ENCODE measurements at regions not wholly inside any gene's neighbourhood (a gene's known extent, or its start where the extent isn't known, plus 50 kb on each side); places are given as distances from the start of the nearest gene placed in this dataset.

DNA sequence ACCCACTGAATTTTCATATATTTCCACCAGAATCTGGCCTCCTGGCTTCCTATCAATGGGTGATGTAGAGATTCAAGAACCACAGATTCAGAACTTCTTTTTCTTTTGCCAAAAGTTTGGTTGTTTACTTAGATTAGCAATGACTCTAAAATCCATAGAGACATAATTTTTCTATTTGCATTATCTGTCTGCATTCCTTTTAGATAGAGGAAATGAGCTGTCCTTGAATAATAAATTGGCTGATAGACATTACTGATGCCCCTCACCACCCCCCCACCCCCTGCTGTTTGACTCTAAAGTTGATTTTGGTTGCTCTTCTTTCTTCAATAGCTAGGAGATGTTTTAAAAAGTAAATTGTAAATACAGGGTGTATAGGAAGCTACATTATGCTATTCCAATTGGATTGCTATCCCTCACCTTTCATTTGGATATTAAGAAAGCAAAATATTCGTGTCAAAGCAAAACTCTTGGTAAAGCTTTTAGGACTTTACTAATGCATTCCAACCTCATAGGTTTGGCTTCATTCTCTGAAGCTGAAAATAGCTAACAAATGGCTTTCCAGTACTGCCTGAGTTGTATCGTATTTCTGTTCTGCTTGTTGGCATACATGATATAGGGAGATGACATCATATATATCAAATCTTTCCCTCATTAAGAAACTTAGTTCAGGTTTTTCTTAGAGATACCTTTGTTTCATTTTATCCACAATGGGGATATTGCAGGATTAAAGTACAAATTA is 606.0 kb downstream of the ARL4A start:
- DNase-seq (ENCODE audit: low spot score) = no peak

DNA sequence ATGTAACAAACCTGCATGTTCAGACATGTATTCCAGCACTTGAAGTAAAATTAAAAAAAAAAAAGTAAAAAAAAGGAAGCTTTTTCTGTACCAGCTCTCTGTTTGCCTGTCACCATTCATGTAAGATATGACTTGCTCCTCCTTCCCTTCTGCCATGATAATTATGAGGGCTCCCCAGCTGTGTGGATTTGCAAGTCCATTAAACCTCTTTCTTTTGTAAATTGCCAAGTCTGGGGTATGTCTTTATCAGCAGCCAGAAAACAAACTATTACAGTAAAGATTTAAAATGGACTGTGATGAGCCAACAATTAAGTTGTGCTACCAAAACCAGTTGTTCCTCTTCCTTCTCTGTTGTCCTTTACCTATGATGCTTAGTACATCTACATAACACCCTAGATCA is 619.6 kb downstream of the ARL4A start:
- no peak for DNase-seq (ENCODE audit: low spot score)

DNA sequence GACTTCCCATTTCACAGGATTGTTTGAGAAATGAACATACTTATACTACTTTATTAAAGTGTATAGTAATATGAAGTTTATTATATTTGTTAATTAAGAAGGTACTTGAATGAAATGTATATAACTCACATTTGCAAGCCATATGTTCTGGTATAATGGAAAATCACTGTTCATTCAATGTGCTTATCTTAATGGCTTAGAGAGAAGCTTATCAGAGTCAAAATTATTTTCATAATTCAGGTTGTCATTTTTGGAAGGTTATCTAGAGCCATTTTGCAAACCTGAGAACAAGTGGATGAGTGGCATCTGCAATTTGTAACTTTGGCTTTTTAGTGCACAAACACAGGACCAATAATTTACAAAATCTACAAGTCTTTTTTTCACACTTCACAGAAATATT is 621.0 kb downstream of the ARL4A start:
- DNase-seq (ENCODE audit: low spot score) = no peak

DNA sequence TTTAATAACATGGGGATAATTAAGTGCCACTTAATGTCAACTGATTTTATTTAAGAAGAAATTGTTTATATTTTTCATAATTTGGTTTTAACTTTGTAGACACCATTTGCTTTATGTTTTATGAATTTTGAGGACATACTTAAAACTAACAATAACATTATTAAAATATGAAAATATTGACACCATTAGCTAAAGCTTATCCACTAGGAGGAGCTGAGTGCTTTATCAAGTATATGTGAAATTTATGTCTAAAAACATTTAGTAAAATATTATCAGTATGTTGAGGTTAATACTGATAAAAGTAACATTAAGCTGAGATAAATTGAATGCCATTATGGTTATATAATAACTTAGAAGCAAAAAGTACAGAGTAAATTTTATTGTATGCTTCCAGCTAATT is 622.1 kb downstream of the ARL4A start:
- no peak for DNase-seq (ENCODE audit: low spot score)

DNA sequence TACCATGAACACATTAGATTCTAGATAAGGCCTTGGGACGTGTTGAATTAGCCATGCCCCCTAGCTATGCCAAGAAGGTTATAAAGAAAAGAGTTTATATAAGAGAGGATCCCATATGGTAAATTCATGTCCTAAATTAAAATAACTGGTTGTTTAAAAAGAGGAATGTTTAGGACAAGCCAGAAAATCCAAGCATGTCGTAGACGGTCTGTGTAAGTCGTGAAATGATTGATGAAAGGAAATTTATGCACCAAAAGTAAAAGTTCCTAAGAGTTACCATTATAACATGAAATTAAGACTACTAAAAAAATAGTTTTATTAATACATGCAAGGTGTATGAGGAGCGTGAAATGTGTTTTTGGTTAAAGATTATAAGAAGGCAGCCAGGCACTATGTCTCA is 624.9 kb downstream of the ARL4A start:
- no peak for DNase-seq (ENCODE audit: low spot score)

DNA sequence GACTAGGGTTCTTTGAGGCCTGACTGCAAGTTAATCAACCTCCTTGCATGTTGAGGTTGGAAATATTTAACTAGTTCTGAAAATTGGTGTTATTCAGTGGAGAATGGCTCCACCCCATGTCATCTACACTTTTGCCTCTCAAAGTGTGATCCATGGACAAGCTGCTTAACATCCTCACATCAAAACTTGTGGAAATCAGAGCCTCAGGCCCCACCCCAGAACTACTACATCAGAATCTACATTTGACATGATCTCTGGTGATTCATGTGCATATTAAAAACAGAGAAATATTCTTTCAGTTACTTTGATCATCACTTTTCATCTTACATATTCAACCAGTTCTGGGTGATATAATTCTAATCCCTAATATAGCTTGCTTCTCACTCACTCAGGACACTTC is 632.9 kb downstream of the ARL4A start:
- no peak for DNase-seq (ENCODE audit: low spot score)

DNA sequence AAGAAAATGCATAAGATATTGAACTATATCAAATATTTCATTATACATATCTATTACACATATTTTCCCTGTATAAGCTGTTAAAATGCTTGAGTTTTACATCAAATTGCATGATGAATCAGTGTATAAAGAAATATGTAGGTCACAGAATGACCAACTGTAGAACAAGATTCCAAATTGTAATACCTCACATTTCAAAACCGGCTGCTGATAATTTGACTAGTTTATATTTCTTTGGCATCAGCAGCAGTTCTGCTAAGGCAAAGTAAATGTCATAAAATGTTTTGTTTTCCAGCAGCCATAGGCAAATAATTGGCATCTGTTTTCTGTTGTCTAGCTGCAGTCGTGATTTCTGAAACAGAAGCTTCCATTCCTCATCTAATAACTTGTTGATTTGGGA is 633.9 kb downstream of the ARL4A start:
- no peak for DNase-seq (ENCODE audit: low spot score)

DNA sequence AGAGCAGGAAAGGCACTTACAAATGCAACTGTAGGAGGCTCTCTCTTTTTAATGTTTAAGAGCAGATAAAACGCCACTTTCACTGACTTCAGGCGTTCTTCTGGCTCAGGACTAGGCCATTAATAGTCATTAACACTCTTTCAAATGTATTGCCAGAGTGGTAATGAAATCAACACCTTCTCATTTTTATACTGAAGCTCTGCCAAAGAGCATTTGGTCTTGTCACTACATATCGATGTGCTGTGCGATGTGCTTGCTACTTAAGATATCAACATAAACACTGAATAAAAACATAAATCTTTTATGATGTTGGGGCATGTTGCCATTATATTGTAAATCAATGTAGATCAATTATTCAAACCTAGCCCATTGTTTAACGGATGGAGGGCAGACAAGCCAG is 634.7 kb downstream of the ARL4A start:
- DNase-seq (ENCODE audit: low spot score) = no peak

DNA sequence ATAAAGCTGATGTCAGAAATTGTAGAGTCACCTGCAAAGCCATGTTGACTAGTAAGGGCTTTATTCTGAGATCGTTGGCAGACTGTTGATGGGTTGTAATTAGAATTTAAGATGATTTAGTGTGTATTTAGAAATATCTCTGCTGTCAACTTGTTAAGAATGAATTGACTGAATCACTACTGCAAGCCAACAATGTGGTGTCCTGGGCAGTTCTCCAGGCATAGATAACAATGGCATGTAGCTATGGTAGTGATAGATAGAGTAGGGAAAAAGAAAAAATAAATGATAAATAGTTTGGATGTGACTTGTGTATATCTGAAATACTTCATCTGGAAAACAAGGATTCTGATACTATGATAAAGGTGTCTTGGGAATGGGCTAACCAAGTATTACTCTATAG is 640.2 kb downstream of the ARL4A start:
- DNase-seq (ENCODE audit: low spot score) = no peak

DNA sequence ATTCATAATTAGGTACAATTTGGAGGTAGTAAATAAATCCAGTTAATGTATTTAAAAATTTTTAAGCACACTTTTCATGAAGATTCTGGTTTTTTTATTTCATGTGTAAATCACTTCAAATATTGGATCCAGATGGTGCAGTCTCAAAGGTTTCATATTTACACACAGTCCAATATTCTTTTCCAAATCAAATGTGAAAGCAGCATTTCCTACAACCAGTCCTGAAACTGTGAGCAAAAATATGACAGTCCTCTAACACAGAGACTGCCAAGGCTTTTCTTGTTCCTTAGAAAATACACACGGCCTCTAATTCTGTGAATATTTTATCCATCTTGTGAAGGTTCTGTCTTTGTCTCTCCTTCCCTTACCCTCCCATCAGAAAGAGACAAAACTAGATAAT is 645.9 kb downstream of the ARL4A start:
- no peak for DNase-seq (ENCODE audit: low spot score)

DNA sequence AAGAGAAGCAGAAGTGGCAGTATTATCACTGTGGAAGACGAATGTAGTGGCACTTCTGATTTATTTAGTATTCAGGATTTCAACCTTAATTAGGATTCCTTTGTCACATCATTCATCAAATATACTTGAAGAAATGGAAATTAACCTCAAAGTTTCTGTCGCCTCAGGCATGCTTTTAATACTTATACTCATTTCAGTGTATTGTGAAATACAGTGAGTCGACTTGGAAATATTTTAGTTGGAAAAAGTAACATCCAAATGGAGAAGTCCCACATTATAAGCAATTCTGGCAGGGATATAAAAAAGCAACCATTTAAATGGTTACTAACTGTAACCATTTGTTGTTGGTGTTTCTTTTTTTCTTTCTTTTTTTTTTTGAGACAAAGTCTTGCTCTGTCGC is 648.8 kb downstream of the ARL4A start:
- DNase-seq (ENCODE audit: low spot score) = no peak

DNA sequence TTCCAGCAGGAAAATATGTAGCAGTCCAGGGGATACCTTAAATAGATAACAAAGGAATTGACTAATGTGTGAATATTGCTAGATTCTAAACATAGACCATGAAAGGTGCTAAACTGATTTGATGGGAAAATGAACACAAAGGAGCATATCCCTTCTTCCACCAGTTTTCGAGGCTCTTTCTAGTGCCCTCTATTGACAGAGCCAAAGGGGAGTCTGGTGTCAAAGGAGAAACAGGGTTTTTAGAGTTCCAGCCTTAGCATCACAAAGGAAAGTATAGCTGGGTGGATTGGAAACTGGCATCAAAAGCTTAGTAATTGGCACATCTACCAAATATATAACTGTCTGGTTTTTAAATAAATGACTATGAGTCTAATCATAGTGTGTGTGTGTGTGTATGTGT is 636.8 kb downstream of the ETV1 start:
- DNase-seq (ENCODE audit: low spot score) = no peak

DNA sequence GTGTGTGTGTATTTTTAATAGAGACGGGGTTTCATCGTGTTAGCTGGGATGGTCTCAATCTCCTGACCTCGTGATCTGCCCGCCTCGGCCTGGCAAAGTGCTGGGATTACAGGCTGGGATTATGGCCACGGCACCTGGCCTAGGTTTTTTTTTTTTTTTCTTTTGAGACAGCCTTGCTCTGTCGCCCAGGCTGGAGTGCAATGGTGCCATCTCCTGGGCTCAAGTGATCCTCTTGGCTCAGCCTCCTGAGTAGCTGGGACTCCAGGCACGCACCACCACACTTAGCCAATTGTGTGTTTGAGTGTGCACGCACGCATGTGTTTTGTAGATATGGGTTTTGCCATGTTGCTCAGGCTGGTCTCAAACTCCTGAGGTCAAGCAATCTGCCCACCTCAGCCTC is 629.8 kb downstream of the ETV1 start:
- DNase-seq (ENCODE audit: low spot score) = no peak

DNA sequence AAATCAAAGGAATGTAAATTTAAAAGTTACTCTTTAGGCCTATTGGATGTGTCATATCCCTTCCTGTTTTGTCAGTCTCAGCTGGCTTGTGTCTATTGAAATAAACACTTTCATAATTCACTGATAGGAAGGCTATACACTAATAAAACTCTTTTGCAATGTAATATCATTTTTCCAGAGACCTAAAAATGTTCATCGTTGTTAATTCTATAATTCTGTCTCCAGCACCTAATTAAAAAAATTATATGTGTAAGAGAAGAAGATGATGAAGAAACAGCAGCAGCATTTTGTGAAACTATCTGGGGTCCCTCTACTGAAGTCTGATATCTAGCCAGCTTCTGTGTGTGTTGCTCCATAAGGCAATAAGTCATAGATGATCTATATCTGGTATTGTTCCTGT is 602.7 kb downstream of the ETV1 start:
- DNase-seq (ENCODE audit: low spot score) = no peak

DNA sequence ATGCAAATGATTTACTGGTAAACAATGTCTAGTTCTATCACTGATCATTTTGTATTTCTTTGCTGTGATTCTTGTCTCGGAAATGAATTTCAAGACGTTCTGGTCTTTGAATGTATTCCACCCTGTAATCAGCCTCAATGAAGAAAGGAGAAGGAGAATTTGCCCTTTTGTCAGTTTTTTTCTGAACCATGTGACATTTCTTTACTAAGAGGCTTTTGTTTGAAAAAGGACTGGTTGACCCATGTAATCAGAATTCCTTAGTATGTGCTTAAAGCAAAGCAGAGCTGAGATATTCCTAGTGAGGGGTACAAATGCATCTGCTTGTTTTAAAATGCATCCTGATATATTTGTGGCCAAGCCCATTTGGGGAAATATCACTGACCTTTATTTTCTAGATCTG is 581.6 kb downstream of the ETV1 start:
- DNase-seq (ENCODE audit: low spot score) = peak; percentile 5

DNA sequence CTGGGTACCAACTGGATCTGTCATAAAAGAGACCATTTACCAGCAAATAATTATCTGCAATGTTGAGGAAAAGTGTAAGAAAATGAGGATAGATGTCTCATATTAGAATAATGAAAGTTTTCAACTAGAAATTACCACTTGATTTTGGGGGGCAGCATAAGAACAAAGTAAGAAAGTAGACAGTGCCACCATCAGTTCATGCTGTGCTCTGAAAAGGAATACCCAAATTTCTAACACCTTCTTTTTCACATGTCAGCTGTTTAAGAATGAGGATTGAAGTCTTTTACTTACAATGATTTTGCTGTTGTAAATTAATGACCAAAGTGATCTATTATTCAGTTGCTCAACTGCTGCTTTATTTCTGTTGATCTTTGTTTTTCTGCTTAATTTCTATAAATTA is 578.3 kb downstream of the ETV1 start:
- no peak for DNase-seq (ENCODE audit: low spot score)

DNA sequence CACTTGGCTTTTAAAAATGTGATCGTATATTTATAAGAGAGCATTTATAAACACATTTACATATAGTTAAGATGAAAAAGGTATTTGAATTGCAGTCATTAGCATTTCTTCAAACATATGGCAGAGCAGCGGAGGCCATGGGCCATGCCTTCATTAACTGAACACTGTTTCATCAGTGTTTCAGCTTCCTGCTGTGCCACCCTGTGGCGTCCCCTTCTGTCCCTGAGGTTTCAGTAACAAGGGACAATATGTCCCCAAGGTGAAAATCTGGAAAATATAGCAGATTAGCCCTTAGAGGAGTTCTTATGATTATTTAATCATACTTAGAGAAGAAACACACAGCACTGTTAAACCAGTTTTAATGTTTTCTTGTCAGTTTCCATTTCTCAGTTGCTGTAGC is 577.8 kb downstream of the ETV1 start:
- no peak for DNase-seq (ENCODE audit: low spot score)

DNA sequence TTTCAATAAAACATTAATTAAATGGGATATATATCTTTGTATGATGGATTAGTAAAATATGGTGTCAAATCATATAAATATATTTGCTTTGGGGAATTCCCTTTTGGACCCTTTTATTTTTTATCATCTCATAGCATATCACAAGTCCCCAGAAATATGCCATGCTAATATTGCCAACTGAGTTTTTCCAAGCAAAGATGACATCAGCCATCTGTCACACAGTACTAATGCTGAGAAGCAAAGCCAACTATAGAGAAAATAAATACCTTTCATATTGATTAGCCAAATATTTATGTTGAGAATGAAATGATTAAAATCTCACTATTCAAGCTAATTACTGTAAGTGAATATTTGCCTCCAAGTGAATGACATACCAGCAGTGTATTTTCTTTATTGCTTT is 575.3 kb downstream of the ETV1 start:
- no peak for DNase-seq (ENCODE audit: low spot score)

DNA sequence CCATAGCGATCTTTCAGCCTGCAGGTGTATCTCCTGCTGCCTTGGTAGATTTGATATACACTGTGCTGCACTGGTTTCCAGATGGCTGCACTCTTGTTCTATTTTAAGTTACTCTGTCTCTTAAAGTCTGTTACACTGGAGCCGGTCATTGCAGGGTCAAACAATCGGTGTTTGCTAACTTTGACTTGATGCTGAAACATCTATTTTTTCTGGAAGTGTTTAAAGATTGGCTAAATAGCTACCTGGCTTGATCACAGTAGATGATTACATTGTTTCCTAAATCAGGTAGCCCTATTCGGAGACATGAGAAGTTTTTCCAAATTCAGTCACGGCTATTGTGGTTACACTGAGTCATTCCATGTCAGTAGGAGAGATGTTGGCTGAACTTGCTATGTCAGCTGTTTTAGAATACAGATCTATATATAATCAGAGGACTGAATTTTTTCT is 574.8 kb downstream of the ETV1 start:
- no peak for DNase-seq (ENCODE audit: low spot score)

DNA sequence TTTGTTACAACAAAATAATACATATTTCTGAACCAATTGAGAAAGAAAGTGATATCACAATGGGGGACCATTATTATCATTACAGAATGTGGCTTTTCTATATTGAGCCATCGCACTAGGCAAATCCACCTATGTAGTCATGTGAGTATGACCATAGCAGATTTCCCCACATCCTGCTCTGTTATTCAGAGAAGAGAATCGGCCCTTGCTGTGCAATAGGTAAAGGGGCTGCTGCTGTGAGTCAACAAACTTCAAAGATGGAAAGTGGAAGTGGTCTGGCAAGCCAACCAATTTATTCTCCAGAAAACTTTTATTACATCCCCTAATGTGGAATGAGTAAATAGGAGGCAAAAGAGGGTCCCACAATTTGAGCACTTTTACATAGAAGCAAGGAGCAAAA is 573.4 kb downstream of the ETV1 start:
- DNase-seq (ENCODE audit: low spot score) = no peak

DNA sequence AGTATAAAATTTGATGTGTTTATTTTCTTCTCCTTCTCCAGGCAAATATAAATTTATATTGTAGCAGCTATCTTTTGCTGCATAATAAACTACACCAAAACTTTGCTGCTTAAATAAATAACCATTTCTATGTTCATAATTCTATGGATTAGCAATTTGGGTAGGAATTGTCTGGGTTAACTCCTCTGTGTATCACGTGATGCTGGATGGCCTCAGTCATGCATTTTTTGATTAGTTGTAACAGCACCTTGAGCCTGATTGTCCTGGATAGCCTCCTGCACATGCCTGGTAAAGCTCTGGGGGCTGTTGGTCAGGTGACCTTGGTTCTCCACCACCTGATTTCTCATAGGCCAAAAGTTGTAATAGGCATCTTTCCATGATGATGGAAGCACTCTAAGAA is 572.9 kb downstream of the ETV1 start:
- DNase-seq (ENCODE audit: low spot score) = no peak

DNA sequence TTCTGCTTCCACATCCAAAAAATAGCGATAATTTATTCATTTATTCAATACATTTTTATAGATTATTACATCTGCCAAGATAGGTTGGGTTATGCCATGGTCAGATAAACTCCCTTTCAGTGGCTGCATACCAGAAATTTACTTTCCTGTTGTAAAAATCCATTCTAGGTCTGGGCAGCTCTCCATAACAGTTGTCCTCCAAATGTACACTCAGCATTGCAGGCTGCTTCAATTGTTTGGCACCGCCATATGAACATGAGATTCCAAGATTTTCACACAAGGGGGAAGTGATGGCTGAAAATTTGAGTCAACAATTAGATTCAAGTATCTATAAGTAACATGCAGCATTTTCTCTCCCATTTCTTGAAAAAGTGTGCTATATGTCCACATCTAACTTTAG is 568.7 kb downstream of the ETV1 start:
- no peak for DNase-seq (ENCODE audit: low spot score)

DNA sequence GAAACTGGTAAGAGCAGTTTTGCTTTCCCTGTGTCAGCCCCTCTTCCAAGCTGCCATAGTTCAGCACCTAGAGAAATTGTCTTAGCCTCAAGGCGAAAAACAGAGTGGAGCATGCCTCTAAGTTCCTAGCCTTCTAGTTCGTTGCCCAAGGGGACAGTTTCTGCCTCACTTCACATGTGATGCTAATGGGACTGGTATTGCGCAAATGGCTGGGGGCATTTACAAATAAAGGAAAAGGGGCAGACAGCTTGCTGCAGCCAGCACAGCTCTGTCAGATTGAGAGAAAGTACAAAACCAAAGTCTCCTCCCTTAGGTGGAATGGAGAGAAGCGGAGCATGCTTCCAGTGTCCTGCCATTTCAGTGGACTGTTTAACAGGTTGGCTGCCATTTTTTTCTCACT is 567.7 kb downstream of the ETV1 start:
- DNase-seq (ENCODE audit: low spot score) = no peak

DNA sequence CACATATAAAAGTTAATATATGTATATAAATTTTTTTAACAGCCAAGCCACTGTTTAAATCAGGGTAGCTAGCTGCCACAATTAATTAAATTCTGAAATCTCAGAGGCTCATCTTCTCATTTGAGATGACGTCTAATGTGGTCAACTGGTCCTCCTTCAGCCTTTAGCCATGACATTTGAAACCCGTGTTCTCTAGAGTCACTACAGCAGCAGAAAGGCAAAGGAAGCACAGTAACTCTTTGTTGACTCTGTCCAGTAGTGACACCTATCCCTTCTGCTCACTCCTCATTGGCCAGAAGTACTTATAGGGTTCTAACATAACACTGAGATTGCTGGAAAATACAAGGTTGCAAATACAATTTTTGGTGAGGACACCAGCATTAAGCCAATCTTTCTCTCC is 555.5 kb downstream of the ETV1 start:
- no peak for DNase-seq (ENCODE audit: low spot score)

DNA sequence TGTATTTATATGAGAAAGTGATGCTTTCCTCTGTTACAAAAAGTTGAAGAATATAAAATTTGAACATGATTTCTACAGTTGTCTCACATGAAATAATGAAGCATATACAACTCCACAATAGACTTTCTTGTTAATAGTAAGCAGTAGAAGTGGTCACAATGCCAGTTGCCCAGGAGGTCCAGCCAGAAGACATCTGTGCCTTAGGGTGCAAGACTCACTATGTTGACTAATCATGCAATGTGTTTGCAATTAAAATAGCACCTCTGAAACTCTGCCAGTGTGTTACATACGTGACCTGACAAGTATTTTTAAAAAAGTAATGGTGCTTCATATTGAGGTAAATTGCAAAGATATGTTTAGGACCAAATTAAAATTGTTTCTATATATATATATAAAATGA is 547.2 kb downstream of the ETV1 start:
- DNase-seq (ENCODE audit: low spot score) = no peak
